ENCODE measurements at regions not wholly inside any gene's neighbourhood (a gene's known extent, or its start where the extent isn't known, plus 50 kb on each side); places are given as distances from the start of the nearest gene placed in this dataset.

GRCh38 chr7:124444696-124445480 is 320.7 kb downstream of the GPR37 start:
- no peak overlapping the region for H3K4me3 ChIP-seq (ENCODE audit: low read depth, low read length)
- TF ChIP-seq CTCF (IDR thresholded peaks at IDR 0.05; ENCODE audit: low read depth, low read length): no peak
- DNase-seq (ENCODE audit: low read depth): no peak

GRCh38 chr7:124443762-124444161 is 321.8 kb downstream of the GPR37 start:
- no peak for DNase-seq (ENCODE audit: low read depth)
- TF ChIP-seq MAX (IDR thresholded peaks at IDR 0.05; ENCODE audit: low read depth, low read length) (no peak), POLR2A (IDR thresholded peaks at IDR 0.05; ENCODE audit: extremely low read depth, insufficient read length) (no peak), CTCF (IDR thresholded peaks at IDR 0.05; ENCODE audit: low read depth, low read length) (no peak)

GRCh38 chr7:124440081-124440480 is 325.5 kb downstream of the GPR37 start:
- no peak overlapping the region for H3K4me3 ChIP-seq (ENCODE audit: low read depth, low read length)
- TF ChIP-seq POLR2A (IDR thresholded peaks at IDR 0.05; ENCODE audit: extremely low read depth, insufficient read length) (no peak), CTCF (IDR thresholded peaks at IDR 0.05; ENCODE audit: low read depth, low read length) (no peak), MYC (IDR thresholded peaks at IDR 0.05; ENCODE audit: low read depth, low read length) (no peak), MAX (IDR thresholded peaks at IDR 0.05; ENCODE audit: low read depth, low read length) (no peak)
- DNase-seq (ENCODE audit: low read depth): no peak

More at GRCh38 chr7:124443762-124444161, 321.8 kb downstream of the GPR37 start:
- no peak overlapping the region for H3K4me3 ChIP-seq (ENCODE audit: low read depth, low read length)

- no peak for DNase-seq (ENCODE audit: low read depth)
- TF ChIP-seq MYC (IDR thresholded peaks at IDR 0.05; ENCODE audit: low read depth, low read length): no peak
- H3K4me3 ChIP-seq (ENCODE audit: low read depth, low read length): no peak overlapping the region
Measured at GRCh38 chr7:124432009-124432578, 333.5 kb downstream of the GPR37 start.

- no peak for TF ChIP-seq MAX (IDR thresholded peaks at IDR 0.05; ENCODE audit: low read depth, low read length)
- no peak for TF ChIP-seq CTCF (IDR thresholded peaks at IDR 0.05; ENCODE audit: low read depth, low read length)
- no peak for TF ChIP-seq POLR2A (IDR thresholded peaks at IDR 0.05; ENCODE audit: extremely low read depth, insufficient read length)
- TF ChIP-seq MYC (IDR thresholded peaks at IDR 0.05; ENCODE audit: low read depth, low read length): no peak
- no peak for DNase-seq (ENCODE audit: low read depth)
Measured at GRCh38 chr7:124429923-124430322, 335.7 kb downstream of the GPR37 start.

GRCh38 chr7:124428781-124429180 is 336.8 kb downstream of the GPR37 start:
- TF ChIP-seq MYC (IDR thresholded peaks at IDR 0.05; ENCODE audit: low read depth, low read length) (no peak), MAX (IDR thresholded peaks at IDR 0.05; ENCODE audit: low read depth, low read length) (no peak), POLR2A (IDR thresholded peaks at IDR 0.05; ENCODE audit: extremely low read depth, insufficient read length) (no peak), CTCF (IDR thresholded peaks at IDR 0.05; ENCODE audit: low read depth, low read length) (no peak)
- no peak for DNase-seq (ENCODE audit: low read depth)

More at GRCh38 chr7:124429923-124430322, 335.7 kb downstream of the GPR37 start:
- H3K4me3 ChIP-seq (ENCODE audit: low read depth, low read length): no peak overlapping the region

More at GRCh38 chr7:124428781-124429180, 336.8 kb downstream of the GPR37 start:
- no peak overlapping the region for H3K4me3 ChIP-seq (ENCODE audit: low read depth, low read length)

Data from NB4 (cell line).